Breast epithelium (tissue), 3 donors: ENCODE measurements at regions not wholly inside any gene's neighbourhood (a gene's known extent, or its start where the extent isn't known, plus 50 kb on each side); places are given as distances from the start of the nearest gene placed in this dataset.

Source experiments
- POLR2A ChIP-seq: fragments of 450-650 bp; IDR thresholded peaks from one replicate; pipeline ENCODE4 v1.6.1; 2016; ENCODE audit warnings: antibody characterized with exemption, mild to moderate bottlenecking, moderate library complexity
- POLR2AphosphoS5 ChIP-seq, 3 donors: sonication (generic); formaldehyde crosslinking; IDR thresholded peaks; one replicate each; pipeline ENCODE4 v1.6.1; 2017; ENCODE audit warnings: antibody characterized with exemption in 3 of 3
- TF ChIP-seq, protein P1 (sequence below), 3 donors: fragments of 450-650 bp; IDR thresholded peaks; one replicate each; pipeline ENCODE4 v1.5.1; 2016 to 2017; ENCODE audit warnings: antibody characterized with exemption in 3 of 3, mild to moderate bottlenecking in 3 of 3, moderate library complexity in 3 of 3

DNA sequence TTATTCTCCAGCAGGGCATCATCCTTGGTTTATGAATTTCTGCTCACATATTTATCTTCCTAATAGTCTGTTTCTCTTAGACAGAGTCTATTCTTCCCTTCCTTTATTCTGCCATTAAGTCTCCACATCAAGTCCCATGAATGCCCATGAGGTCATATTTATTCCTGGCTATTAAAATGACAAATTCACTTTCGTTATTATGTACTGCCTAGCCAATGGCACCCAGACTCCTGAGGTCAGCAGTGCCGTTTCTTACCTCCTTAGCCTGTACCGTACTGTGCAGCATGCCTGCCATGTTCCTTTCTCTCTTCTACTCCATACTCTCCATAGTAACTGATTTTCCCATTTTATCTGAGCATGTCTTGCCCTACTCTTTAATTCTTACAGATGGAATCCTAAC, 82.3 kb upstream of the SPTBN1 start:
- TF ChIP-seq, protein P1, sequence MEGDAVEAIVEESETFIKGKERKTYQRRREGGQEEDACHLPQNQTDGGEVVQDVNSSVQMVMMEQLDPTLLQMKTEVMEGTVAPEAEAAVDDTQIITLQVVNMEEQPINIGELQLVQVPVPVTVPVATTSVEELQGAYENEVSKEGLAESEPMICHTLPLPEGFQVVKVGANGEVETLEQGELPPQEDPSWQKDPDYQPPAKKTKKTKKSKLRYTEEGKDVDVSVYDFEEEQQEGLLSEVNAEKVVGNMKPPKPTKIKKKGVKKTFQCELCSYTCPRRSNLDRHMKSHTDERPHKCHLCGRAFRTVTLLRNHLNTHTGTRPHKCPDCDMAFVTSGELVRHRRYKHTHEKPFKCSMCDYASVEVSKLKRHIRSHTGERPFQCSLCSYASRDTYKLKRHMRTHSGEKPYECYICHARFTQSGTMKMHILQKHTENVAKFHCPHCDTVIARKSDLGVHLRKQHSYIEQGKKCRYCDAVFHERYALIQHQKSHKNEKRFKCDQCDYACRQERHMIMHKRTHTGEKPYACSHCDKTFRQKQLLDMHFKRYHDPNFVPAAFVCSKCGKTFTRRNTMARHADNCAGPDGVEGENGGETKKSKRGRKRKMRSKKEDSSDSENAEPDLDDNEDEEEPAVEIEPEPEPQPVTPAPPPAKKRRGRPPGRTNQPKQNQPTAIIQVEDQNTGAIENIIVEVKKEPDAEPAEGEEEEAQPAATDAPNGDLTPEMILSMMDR (IDR thresholded peaks at IDR 0.05) = no peak
- no peak for TF ChIP-seq POLR2A
- no peak for TF ChIP-seq POLR2AphosphoS5 (IDR thresholded peaks at IDR 0.05)
